Neural cell (in vitro differentiated cells): ENCODE measurements at regions not wholly inside any gene's neighbourhood (a gene's known extent, or its start where the extent isn't known, plus 50 kb on each side); places are given as distances from the start of the nearest gene placed in this dataset.

Experiments used
- H2AFZ ChIP-seq: fragments of 200-600, 300-800 bp; sonication (generic), shearing (Covaris generic); 2 replicates; pipeline ENCODE4 v1.6.0; 2014; ENCODE audit warnings: low read depth, mild to moderate bottlenecking, antibody characterized with exemption, low read length, moderate library complexity
- H3F3A ChIP-seq: fragments of 200-600 bp; shearing (Covaris generic); 2 replicates; pipeline ENCODE4 v1.6.1; 2016; ENCODE audit warnings: mild to moderate bottlenecking, moderate library complexity, mixed read lengths, antibody characterized with exemption, low read length; ENCODE audit not compliant: insufficient read depth, poor library complexity, severe bottlenecking
- H3K27ac ChIP-seq: fragments of 200-600, 300-800 bp; sonication (generic), shearing (Covaris generic); 2 replicates; pipeline ENCODE4 v1.5.1; 2014; ENCODE audit warnings: mild to moderate bottlenecking, low read length, moderate library complexity
- H3K27me3 ChIP-seq: fragments of 300-800, 200-600 bp; sonication (generic), shearing (Covaris generic); 2 replicates; pipeline ENCODE4 v1.6.0; 2014; ENCODE audit warnings: mild to moderate bottlenecking, low read depth, low read length, moderate library complexity; ENCODE audit not compliant: insufficient read depth
- H3K36me3 ChIP-seq: fragments of 300-800, 200-600 bp; sonication (generic), shearing (Covaris generic); 2 replicates; pipeline ENCODE4 v1.5.1; 2014; ENCODE audit warnings: mild to moderate bottlenecking, antibody characterized with exemption, low read length, moderate library complexity; ENCODE audit not compliant: insufficient read depth
- H3K4me2 ChIP-seq: fragments of 300-800, 200-600 bp; sonication (generic), shearing (Covaris generic); 2 replicates; pipeline ENCODE4 v1.6.0; 2014; ENCODE audit warnings: mild to moderate bottlenecking, low read length
- H3K4me3 ChIP-seq: fragments of 300-800, 200-600 bp; sonication (generic), shearing (Covaris generic); 2 replicates; pipeline ENCODE4 v1.5.1; 2014; ENCODE audit warnings: mild to moderate bottlenecking, low read length, moderate library complexity
- H3K79me2 ChIP-seq: fragments of 200-600 bp; shearing (Covaris generic); replicated peaks from 2 replicates; pipeline ENCODE4 v1.6.0; 2014; ENCODE audit warnings: mild to moderate bottlenecking, low read length, moderate library complexity; ENCODE audit not compliant: insufficient read depth
- H3K9ac ChIP-seq: fragments of 300-800, 200-600 bp; sonication (generic), shearing (Covaris generic); 2 replicates; pipeline ENCODE4 v1.6.1; 2016; ENCODE audit warnings: mild to moderate bottlenecking, low read length, mixed read lengths
- H3K9me2 ChIP-seq: fragments of 200-600 bp; shearing (Covaris generic); 2 replicates; pipeline ENCODE4 v1.6.1; 2016; ENCODE audit warnings: mild to moderate bottlenecking, low read length, mixed read lengths; ENCODE audit not compliant: insufficient read depth
- H3K9me3 ChIP-seq: fragments of 200-600, 300-800 bp; sonication (generic), shearing (Covaris generic); 2 replicates; pipeline ENCODE4 v1.6.1; 2016; ENCODE audit warnings: mild to moderate bottlenecking, mixed run types, low read length, moderate library complexity, mixed read lengths
- H4K20me1 ChIP-seq: fragments of 200-600 bp; shearing (Covaris generic); 2 replicates; pipeline ENCODE4 v1.6.1; 2016; ENCODE audit warnings: mild to moderate bottlenecking, mixed run types; ENCODE audit not compliant: insufficient read depth
- CTCF ChIP-seq: fragments of 450-650 bp; IDR thresholded peaks from 2 replicates; pipeline ENCODE4 v1.5.1; 2014; ENCODE audit warnings: antibody characterized with exemption, mild to moderate bottlenecking, moderate library complexity; ENCODE audit not compliant: poor library complexity, severe bottlenecking
- EP300 ChIP-seq: fragments of 450-650 bp; conservative IDR thresholded peaks from 2 replicates; pipeline ENCODE4 v1.6.1; 2014; ENCODE audit warnings: antibody characterized with exemption, mild to moderate bottlenecking, moderate library complexity; ENCODE audit not compliant: poor library complexity, severe bottlenecking
- EZH2 ChIP-seq: fragments of 200-600, 300-800 bp; shearing (Covaris generic), sonication (generic); IDR thresholded peaks from 2 replicates; pipeline ENCODE4 v1.6.1; 2014; ENCODE audit warnings: antibody characterized with exemption, low read length, borderline replicate concordance, mild to moderate bottlenecking; ENCODE audit not compliant: insufficient read depth, poor library complexity, severe bottlenecking
- MXI1 ChIP-seq: fragments of 450-650 bp; conservative IDR thresholded peaks from 2 replicates; pipeline ENCODE4 v1.6.1; 2014; ENCODE audit warnings: antibody characterized with exemption, mild to moderate bottlenecking; ENCODE audit not compliant: poor library complexity, severe bottlenecking
- POLR2AphosphoS5 ChIP-seq: IDR thresholded peaks from 2 replicates; pipeline ENCODE4 v1.6.1; 2012
- RAD21 ChIP-seq: fragments of 450-650 bp; conservative IDR thresholded peaks from 2 replicates; pipeline ENCODE4 v1.6.1; 2014; ENCODE audit warnings: antibody characterized with exemption, mild to moderate bottlenecking, moderate library complexity
- REST ChIP-seq: IDR thresholded peaks from 2 replicates; pipeline ENCODE4 v1.6.1; 2012; ENCODE audit warnings: borderline replicate concordance
- SMC3 ChIP-seq: fragments of 450-650 bp; conservative IDR thresholded peaks from 2 replicates; pipeline ENCODE4 v1.6.1; 2014; ENCODE audit warnings: antibody characterized with exemption, mild to moderate bottlenecking, moderate library complexity; ENCODE audit not compliant: poor library complexity
- TAF1 ChIP-seq: IDR thresholded peaks from 2 replicates; pipeline ENCODE4 v1.6.1; 2012; ENCODE audit warnings: low read depth

- Histone ChIP-seq H3K27ac (no peak overlapping the region), H2AFZ (no peak overlapping the region), H3K36me3 (no peaks in the 10 kb centered on the region), H3K9me2 (no peaks in the 10 kb centered on the region), H3F3A (no peaks in the 10 kb centered on the region), H3K9ac (no peak overlapping the region), H4K20me1 (no peaks in the 10 kb centered on the region), H3K4me2 (no peak overlapping the region), H3K9me3 (no peaks in the 10 kb centered on the region), H3K27me3 (no peaks in the 10 kb centered on the region), H3K79me2 (no peaks in the 10 kb centered on the region), H3K4me3 (no peak overlapping the region)
- TF ChIP-seq POLR2AphosphoS5 (no peak), MXI1 (no peak), SMC3 (no peak), EP300 (no peak), EZH2 (no peak), RAD21 (no peak), REST (no peak), CTCF (no peak), TAF1 (no peak)
Measured at GRCh38 chr4:83894831-83895230, 358.9 kb downstream of the GPAT3 start.

- Histone ChIP-seq H3K4me2 (no peak overlapping the region), H4K20me1 (no peaks in the 10 kb centered on the region)
Measured at GRCh38 chr4:83890816-83891215, 354.9 kb downstream of the GPAT3 start.

More at GRCh38 chr4:83890816-83891215, 354.9 kb downstream of the GPAT3 start:
- no peak overlapping the region for H3K27ac ChIP-seq
- H3K79me2 ChIP-seq, result no peaks in the 10 kb centered on the region
- H3F3A ChIP-seq, result no peaks in the 10 kb centered on the region
- H3K9me2 ChIP-seq, result no peaks in the 10 kb centered on the region
- H3K27me3 ChIP-seq, result no peaks in the 10 kb centered on the region
- no peak overlapping the region for H3K4me3 ChIP-seq
- no peak overlapping the region for H3K9ac ChIP-seq
- TF ChIP-seq EP300, result no peak
- no peak for TF ChIP-seq TAF1
- TF ChIP-seq SMC3, result no peak
- no peak for TF ChIP-seq CTCF
- no peak for TF ChIP-seq MXI1
- TF ChIP-seq RAD21, result no peak
- no peak for TF ChIP-seq POLR2AphosphoS5
- no peak for TF ChIP-seq EZH2
- no peak for TF ChIP-seq REST
- no peak overlapping the region for H2AFZ ChIP-seq
- H3K9me3 ChIP-seq, result no peaks in the 10 kb centered on the region
- no peaks in the 10 kb centered on the region for H3K36me3 ChIP-seq
